ENCODE measurements at regions not wholly inside any gene's neighbourhood (a gene's known extent, or its start where the extent isn't known, plus 50 kb on each side); places are given as distances from the start of the nearest gene placed in this dataset.

DNA sequence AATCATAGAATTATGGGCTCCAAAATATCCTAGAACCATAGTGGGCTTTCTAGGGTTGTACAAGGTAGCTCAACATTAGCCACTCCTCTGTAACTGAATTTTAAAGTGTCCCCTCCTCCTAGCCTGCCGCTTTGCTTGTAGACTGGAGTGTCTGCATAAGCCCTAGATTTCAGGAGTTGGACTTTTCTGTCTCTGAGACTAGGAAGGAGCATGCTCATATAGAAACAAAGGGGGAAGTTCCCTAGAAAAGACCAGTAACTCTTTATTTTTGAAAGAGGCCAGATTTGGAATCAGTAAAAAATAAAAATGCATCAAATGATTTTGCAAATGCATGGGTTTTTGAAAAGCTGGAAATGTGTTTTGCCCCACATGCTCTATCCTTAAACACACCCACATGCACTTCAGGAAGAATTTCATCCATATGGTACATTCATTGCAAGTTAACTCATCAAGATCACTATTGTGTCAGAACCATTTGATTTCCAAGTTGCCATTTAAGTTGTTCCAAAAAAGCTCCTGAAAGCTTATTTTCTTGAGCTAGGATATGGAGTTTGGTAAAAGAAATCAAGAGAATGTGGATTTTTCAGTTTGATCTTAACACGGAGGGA lies 121.0 kb upstream of the NR3C1 start:
- TF ChIP-seq, protein P1, sequence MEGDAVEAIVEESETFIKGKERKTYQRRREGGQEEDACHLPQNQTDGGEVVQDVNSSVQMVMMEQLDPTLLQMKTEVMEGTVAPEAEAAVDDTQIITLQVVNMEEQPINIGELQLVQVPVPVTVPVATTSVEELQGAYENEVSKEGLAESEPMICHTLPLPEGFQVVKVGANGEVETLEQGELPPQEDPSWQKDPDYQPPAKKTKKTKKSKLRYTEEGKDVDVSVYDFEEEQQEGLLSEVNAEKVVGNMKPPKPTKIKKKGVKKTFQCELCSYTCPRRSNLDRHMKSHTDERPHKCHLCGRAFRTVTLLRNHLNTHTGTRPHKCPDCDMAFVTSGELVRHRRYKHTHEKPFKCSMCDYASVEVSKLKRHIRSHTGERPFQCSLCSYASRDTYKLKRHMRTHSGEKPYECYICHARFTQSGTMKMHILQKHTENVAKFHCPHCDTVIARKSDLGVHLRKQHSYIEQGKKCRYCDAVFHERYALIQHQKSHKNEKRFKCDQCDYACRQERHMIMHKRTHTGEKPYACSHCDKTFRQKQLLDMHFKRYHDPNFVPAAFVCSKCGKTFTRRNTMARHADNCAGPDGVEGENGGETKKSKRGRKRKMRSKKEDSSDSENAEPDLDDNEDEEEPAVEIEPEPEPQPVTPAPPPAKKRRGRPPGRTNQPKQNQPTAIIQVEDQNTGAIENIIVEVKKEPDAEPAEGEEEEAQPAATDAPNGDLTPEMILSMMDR (IDR thresholded peaks at IDR 0.05), result no peak
- no peak for TF ChIP-seq SIN3A (IDR thresholded peaks at IDR 0.05; ENCODE audit: borderline replicate concordance, insufficient read depth, low read depth, low read length)
- no peak for TF ChIP-seq POLR2AphosphoS5 (IDR thresholded peaks at IDR 0.05; ENCODE audit: low read depth, low read length)
- TF ChIP-seq, protein P2, sequence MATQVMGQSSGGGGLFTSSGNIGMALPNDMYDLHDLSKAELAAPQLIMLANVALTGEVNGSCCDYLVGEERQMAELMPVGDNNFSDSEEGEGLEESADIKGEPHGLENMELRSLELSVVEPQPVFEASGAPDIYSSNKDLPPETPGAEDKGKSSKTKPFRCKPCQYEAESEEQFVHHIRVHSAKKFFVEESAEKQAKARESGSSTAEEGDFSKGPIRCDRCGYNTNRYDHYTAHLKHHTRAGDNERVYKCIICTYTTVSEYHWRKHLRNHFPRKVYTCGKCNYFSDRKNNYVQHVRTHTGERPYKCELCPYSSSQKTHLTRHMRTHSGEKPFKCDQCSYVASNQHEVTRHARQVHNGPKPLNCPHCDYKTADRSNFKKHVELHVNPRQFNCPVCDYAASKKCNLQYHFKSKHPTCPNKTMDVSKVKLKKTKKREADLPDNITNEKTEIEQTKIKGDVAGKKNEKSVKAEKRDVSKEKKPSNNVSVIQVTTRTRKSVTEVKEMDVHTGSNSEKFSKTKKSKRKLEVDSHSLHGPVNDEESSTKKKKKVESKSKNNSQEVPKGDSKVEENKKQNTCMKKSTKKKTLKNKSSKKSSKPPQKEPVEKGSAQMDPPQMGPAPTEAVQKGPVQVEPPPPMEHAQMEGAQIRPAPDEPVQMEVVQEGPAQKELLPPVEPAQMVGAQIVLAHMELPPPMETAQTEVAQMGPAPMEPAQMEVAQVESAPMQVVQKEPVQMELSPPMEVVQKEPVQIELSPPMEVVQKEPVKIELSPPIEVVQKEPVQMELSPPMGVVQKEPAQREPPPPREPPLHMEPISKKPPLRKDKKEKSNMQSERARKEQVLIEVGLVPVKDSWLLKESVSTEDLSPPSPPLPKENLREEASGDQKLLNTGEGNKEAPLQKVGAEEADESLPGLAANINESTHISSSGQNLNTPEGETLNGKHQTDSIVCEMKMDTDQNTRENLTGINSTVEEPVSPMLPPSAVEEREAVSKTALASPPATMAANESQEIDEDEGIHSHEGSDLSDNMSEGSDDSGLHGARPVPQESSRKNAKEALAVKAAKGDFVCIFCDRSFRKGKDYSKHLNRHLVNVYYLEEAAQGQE (IDR thresholded peaks at IDR 0.05; ENCODE audit: insufficient read depth in 1 of 2, low read depth in 2 of 2, low read length in 1 of 2), result no peak
- TF ChIP-seq TCF7L2 (IDR thresholded peaks at IDR 0.05; ENCODE audit: low read depth, low read length), result no peak
- ChIA-PET POLR2A (no interaction called here), CTCF (no interaction called here)

DNA sequence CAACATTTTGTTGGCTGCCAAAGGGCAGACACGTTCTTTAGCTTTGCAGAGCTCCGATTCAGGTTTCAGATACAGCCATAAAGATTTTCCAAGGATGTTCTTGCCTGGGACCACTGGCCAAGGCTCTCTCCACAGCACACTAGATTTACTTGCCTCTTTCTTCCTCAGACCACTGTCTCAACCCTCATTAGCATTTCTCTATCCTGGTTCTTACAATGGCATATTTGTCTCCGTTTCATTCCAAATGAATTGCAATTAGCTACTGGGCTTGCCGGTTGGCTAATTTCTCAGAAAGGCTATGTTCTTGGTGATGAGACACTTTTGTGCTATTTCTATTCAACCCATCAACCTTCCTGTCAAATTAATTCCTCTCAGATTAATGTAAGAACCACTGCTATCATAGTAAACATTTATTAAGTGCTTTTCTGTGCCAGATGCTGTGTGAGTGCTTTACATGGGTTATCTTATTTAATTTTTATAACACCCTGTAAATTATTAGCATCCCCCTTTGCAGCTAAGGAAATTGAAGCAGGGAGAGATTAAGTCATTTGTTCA lies 118.4 kb upstream of the NR3C1 start:
- in situ Hi-C loops (cut with HindIII; ENCODE audit: low pct_unique_long_range_greater_than_20kb, low sequenced_read_pairs) (no loop called here), intact Hi-C loops (cut with micrococcal nuclease; ENCODE audit: unreplicated experiment) (no loop called here)
- ChIA-PET POLR2A (no interaction called here), CTCF (no interaction called here)
- BruUV-seq (replicated peaks), result no TSS peak
- DNase-seq (ENCODE audit: low read depth, low spot score), result no peak
- no peaks in the 10 kb centered on the region for H3K4me1 ChIP-seq (ENCODE audit: control insufficient read depth, insufficient read depth, low read length)
- H3K4me3 ChIP-seq (ENCODE audit: low read depth in 2 of 2, low read length in 2 of 2), result no peak overlapping the region
- no peaks in the 10 kb centered on the region for H3K36me3 ChIP-seq (ENCODE audit: control insufficient read depth, insufficient read depth, low read length)
- ATAC-seq, result no peak
- H3K9me3 ChIP-seq (ENCODE audit: control insufficient read depth, insufficient read depth, low read depth, low read length), result no peaks in the 10 kb centered on the region
- no peak overlapping the region for H3K27ac ChIP-seq (ENCODE audit: low read length)
- peaks cover 3% of the 10 kb centered on the region; the same call in 1 of the 2 replicates for H3K27me3 ChIP-seq (ENCODE audit: control insufficient read depth, insufficient read depth, low read length)
- no peak for TF ChIP-seq SIN3A (IDR thresholded peaks at IDR 0.05; ENCODE audit: borderline replicate concordance, insufficient read depth, low read depth, low read length)
- TF ChIP-seq, protein P1 (IDR thresholded peaks at IDR 0.05), result no peak
- TF ChIP-seq POLR2AphosphoS5 (IDR thresholded peaks at IDR 0.05; ENCODE audit: low read depth, low read length), result no peak
- TF ChIP-seq TCF7L2 (IDR thresholded peaks at IDR 0.05; ENCODE audit: low read depth, low read length), result no peak
- TF ChIP-seq, protein P2 (IDR thresholded peaks at IDR 0.05; ENCODE audit: insufficient read depth in 1 of 2, low read depth in 2 of 2, low read length in 1 of 2), result no peak

More for the DNA sequence above, 121.0 kb upstream of the NR3C1 start:
- peaks cover 3% of the 10 kb centered on the region; the same call in 1 of the 2 replicates for H3K27me3 ChIP-seq (ENCODE audit: control insufficient read depth, insufficient read depth, low read length)
- in situ Hi-C loops (cut with HindIII; ENCODE audit: low pct_unique_long_range_greater_than_20kb, low sequenced_read_pairs), result no loop called here
- no peak overlapping the region for H3K4me3 ChIP-seq (ENCODE audit: low read depth in 2 of 2, low read length in 2 of 2)
- no peak for DNase-seq (ENCODE audit: low read depth, low spot score)
- no peaks in the 10 kb centered on the region for H3K36me3 ChIP-seq (ENCODE audit: control insufficient read depth, insufficient read depth, low read length)
- no peak overlapping the region for H3K27ac ChIP-seq (ENCODE audit: low read length)
- BruUV-seq (replicated peaks), result no TSS peak
- ATAC-seq, result no peak
- intact Hi-C loops (cut with micrococcal nuclease; ENCODE audit: unreplicated experiment), result no loop called here
- no peaks in the 10 kb centered on the region for H3K4me1 ChIP-seq (ENCODE audit: control insufficient read depth, insufficient read depth, low read length)
- H3K9me3 ChIP-seq (ENCODE audit: control insufficient read depth, insufficient read depth, low read depth, low read length), result no peaks in the 10 kb centered on the region
